Stomach (tissue), 8 donors: ENCODE measurements at regions not wholly inside any gene's neighbourhood (a gene's known extent, or its start where the extent isn't known, plus 50 kb on each side); places are given as distances from the start of the nearest gene placed in this dataset.

Experiments
- DNase-seq, 2 donors: peaks; one replicate each; pipeline versions ENCODE4 v3.0.0 to v3.0.0-alpha.2; 2013 to 2019
- H3K27ac ChIP-seq, 5 donors: fragments of 200-600 bp in 4 of 5; sonication (generic) in 4 of 5; one replicate each; pipeline ENCODE4 v1.5.1; 2013 to 2019; ENCODE audit warnings: mild to moderate bottlenecking in 1 of 5, moderate library complexity in 1 of 5
- H3K27me3 ChIP-seq, 3 donors: fragments of 200-600 bp; sonication (generic); one replicate each; pipeline ENCODE4 v1.5.1; 2017 to 2019; ENCODE audit warnings: mixed run types in 1 of 3
- H3K36me3 ChIP-seq, 4 donors: fragments of 200-600 bp; sonication (generic); 1 replicate in 3 of 4; 2 replicates in 1 of 4; pipeline ENCODE4 v1.5.1; 2016 to 2019
- H3K4me1 ChIP-seq, 4 donors: fragments of 200-600 bp; sonication (generic); one replicate each; pipeline ENCODE4 v1.5.1; 2016 to 2019
- H3K4me3 ChIP-seq, 4 donors: fragments of 200-600 bp; sonication (generic) in 3 of 4; one replicate each; pipeline ENCODE4 v1.5.1; 2016 to 2019; ENCODE audit warnings: mild to moderate bottlenecking in 1 of 4
- H3K9me3 ChIP-seq, 4 donors: fragments of 200-600 bp; sonication (generic); one replicate each; pipeline ENCODE4 v1.5.1; 2016 to 2019
- CTCF ChIP-seq, 7 experiments: fragments of 450-650 bp in 4 of 7; fragments of 200-600 bp in 3 of 7; sonication (generic) in 3 of 7; IDR thresholded peaks; one replicate each; pipeline ENCODE4 v1.5.1; 2016 to 2019; ENCODE audit warnings: antibody characterized with exemption in 7 of 7, control low read depth in 2 of 7, mild to moderate bottlenecking in 1 of 7
- EP300 ChIP-seq: sonication (generic); formaldehyde crosslinking; IDR thresholded peaks from one replicate; pipeline ENCODE4 v1.6.1; 2017; ENCODE audit warnings: antibody characterized with exemption
- POLR2A ChIP-seq, 4 donors: fragments of 450-650 bp; IDR thresholded peaks; one replicate each; pipeline ENCODE4 v1.6.1; 2016; ENCODE audit warnings: antibody characterized with exemption in 4 of 4, control low read depth in 2 of 4, mild to moderate bottlenecking in 1 of 4, moderate library complexity in 1 of 4
- POLR2AphosphoS5 ChIP-seq, 3 donors: sonication (generic); formaldehyde crosslinking; IDR thresholded peaks; one replicate each; pipeline ENCODE4 v1.6.1; 2016; ENCODE audit warnings: antibody characterized with exemption in 3 of 3
- WGBS, 5 donors: extraction: QIAGEN DNeasy Blood & Tissue Kit in 3 of 5; methylation state at CpG; one replicate each; pipeline versions ENCODE4 v1.1.5 to v1.1.7; 2013 to 2018; 5-methylcytosine and 5-hydroxymethylcytosine counted together
- intact Hi-C: fragments of 100-400 bp; cut with DNase I; formaldehyde crosslinking; loops from one replicate; pipeline ENCODE4 v1.15.1; 2023; ENCODE audit warnings: low total_unique reads
- donor health status: healthy with polysubstance abuse.
- donor health status: Bipolar disorder and iron deficiency.
- donor health status: healthy.

DNA sequence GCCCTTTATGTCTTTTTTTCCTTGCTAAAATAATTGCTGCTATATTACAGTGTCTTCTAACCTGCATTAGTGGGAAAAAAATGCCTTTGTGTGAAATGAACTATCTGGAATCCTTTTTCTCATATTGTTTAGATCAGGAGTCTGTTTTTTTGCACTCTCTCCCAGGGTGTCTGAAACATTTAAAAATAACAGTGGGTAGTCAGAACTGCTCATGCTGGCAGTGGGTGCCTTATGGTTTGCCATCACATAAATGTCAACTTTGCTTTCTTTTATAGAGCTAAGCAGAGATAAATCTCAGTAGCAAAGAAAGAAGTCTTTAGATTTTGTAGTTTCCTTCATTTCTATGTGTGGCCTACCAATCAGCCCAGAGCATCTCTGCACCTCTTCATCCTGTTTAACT is 347.8 kb upstream of the RGMB start:
- DNase-seq: no peak
- intact Hi-C loops: no loop called here
- H3K4me1 ChIP-seq: peaks cover 0 to 39% (median 7%) of the 10 kb centered on the region in 4 donors
- H3K36me3 ChIP-seq: no peaks in the 10 kb centered on the region
- H3K4me3 ChIP-seq: no peak overlapping the region
- no peaks in the 10 kb centered on the region for H3K9me3 ChIP-seq
- no peaks in the 10 kb centered on the region for H3K27me3 ChIP-seq
- H3K27ac ChIP-seq: no peak overlapping the region
- no peak for TF ChIP-seq CTCF (IDR thresholded peaks at IDR 0.05)
- no peak for TF ChIP-seq POLR2AphosphoS5 (IDR thresholded peaks at IDR 0.05)
- TF ChIP-seq EP300: no peak
- no peak for TF ChIP-seq POLR2A (IDR thresholded peaks at IDR 0.05)

DNA sequence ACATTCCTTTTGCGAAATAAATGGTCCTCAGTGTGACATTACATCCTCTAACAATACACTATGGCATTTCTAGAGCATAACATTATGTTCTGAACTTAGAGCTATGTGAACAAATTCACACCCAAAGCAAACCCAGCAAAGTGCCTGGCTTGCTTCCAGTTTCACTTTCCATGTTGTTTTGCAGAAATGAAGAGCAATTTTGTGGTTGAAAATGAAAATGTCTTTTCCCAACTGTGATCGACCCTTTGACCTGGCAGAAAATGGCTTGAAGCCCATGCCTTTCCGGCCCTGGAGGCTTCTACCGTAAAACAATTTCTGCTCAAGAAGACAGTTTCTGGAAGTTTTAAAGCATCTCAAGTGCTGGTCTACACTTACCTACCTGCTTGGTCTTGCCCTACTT is 344.7 kb upstream of the RGMB start:
- no peaks in the 10 kb centered on the region for H3K9me3 ChIP-seq
- H3K4me3 ChIP-seq: no peak overlapping the region
- H3K27ac ChIP-seq: no peak overlapping the region
- peaks cover 0 to 48% (median 9%) of the 10 kb centered on the region in 4 donors for H3K4me1 ChIP-seq
- peak; percentile 32 to 65 for DNase-seq
- no peaks in the 10 kb centered on the region for H3K27me3 ChIP-seq
- WGBS, 5 donors: 35 to 52% (median 42%) methylated on average over 4 of the region's 4 CpGs
- TF ChIP-seq POLR2A (IDR thresholded peaks at IDR 0.05) (no peak), POLR2AphosphoS5 (IDR thresholded peaks at IDR 0.05) (peak in 1 of 3 donors; percentile 31)
- H3K36me3 ChIP-seq: no peaks in the 10 kb centered on the region
- intact Hi-C loops: no loop called here

- DNase-seq: no peak
- TF ChIP-seq CTCF (IDR thresholded peaks at IDR 0.05): no peak
- no peak for TF ChIP-seq POLR2A (IDR thresholded peaks at IDR 0.05)
- no peak for TF ChIP-seq POLR2AphosphoS5 (IDR thresholded peaks at IDR 0.05)
- no peak for TF ChIP-seq EP300
- no peak overlapping the region for H3K27ac ChIP-seq
- H3K9me3 ChIP-seq: peaks cover 0 to 20% (median 5%) of the 10 kb centered on the region in 4 donors
- H3K4me3 ChIP-seq: no peak overlapping the region
- H3K36me3 ChIP-seq: no peaks in the 10 kb centered on the region
- peaks cover 0 to 27% (median 9%) of the 10 kb centered on the region in 4 donors for H3K4me1 ChIP-seq
- WGBS, 5 donors: 85 to 90% (median 87%) methylated on average over 3 of the region's 3 CpGs
- no peaks in the 10 kb centered on the region for H3K27me3 ChIP-seq
- intact Hi-C loops: no loop called here
These were observed 341.1 kb upstream of the RGMB start for GRCh38 chr5:98432378-98432777.

DNA sequence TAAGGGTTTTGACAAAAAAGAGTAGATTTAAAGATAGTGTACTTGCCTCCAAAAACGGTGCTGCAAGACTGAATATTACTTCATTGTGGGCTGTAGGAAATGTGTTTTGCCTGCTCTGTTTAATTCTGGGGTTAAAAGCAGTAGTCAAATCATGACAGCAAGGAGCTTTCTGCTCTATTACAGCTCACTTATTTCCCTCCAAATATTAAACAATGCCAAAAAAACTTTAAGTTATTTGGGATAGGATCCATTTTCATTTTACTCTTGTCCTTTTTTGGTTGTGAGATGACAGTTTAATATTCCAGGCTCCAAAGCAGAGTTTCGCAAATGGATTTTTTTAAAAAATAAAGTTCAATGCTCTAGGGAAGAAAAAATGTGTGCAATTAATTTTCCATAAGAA is 340.4 kb upstream of the RGMB start:
- DNase-seq: peak in 1 of 2 donors; percentile 67
- 36 to 60% (median 57%) methylated on average over 2 of the region's 2 CpGs for WGBS, 5 donors
- TF ChIP-seq CTCF (IDR thresholded peaks at IDR 0.05): no peak
- peak in 1 of 3 donors; percentile 10 for TF ChIP-seq POLR2AphosphoS5 (IDR thresholded peaks at IDR 0.05)
- intact Hi-C loops: no loop called here
- Histone ChIP-seq H3K36me3 (no peaks in the 10 kb centered on the region), H3K27ac (peak overlapping the region in 1 of 5 donors; percentile 41), H3K4me3 (no peak overlapping the region), H3K27me3 (no peaks in the 10 kb centered on the region), H3K4me1 (peaks cover 0 to 22% (median 8%) of the 10 kb centered on the region in 4 donors), H3K9me3 (peaks cover 0 to 20% (median 5%) of the 10 kb centered on the region in 4 donors)

GRCh38 chr5:98433673-98434072 is 339.8 kb upstream of the RGMB start:
- H3K9me3 ChIP-seq: peaks cover 0 to 20% (median 5%) of the 10 kb centered on the region in 4 donors
- H3K36me3 ChIP-seq: no peaks in the 10 kb centered on the region
- H3K27ac ChIP-seq: peak overlapping the region in 1 of 5 donors; percentile 41
- H3K27me3 ChIP-seq: no peaks in the 10 kb centered on the region
- peaks cover 0 to 16% (median 5%) of the 10 kb centered on the region in 4 donors for H3K4me1 ChIP-seq
- DNase-seq: no peak
- no peak overlapping the region for H3K4me3 ChIP-seq
- TF ChIP-seq CTCF (IDR thresholded peaks at IDR 0.05) (no peak), POLR2A (IDR thresholded peaks at IDR 0.05) (no peak), EP300 (no peak), POLR2AphosphoS5 (IDR thresholded peaks at IDR 0.05) (no peak)
- intact Hi-C loops: no loop called here
